Activated CD8-positive, alpha-beta memory T cell treated with anti-CD3 and anti-CD28 coated beads, Interleukin-2, amount 50 U/mL, for 24 hours (primary cell): ENCODE measurements at regions not wholly inside any gene's neighbourhood (a gene's known extent, or its start where the extent isn't known, plus 50 kb on each side); places are given as distances from the start of the nearest gene placed in this dataset.

Experiments
- DNase-seq: peaks from one replicate; pipeline ENCODE4 v3.0.0-alpha.2; 2020; ENCODE audit errors: extremely low read depth

DNA sequence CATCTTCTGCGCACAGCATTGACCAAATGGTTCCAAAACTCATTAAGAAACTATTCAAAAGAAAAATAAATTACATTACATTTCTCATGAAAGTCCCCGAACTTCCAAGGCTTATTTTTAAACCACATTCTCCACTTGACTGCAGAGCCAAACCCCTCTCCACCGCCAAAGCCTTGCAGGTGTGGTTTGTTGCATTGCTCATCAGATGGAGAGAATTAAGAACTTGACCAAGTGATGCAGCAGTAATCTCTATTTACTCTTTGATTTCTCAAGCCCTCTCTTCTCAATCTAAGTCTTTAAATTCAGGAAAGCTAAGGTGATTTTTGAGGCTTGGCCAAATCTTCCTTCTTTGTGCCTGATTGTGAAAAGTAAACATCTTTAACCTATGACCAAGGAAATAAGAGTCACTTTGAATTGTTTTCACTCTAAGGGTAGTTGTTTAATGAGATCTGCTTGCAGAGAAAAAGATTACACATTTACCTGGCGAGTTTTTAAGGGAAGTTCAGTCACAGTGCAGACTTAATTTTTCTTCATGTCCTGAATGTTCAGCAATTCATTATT, 290.5 kb upstream of the ITGA1 start:
- no peak for DNase-seq

DNA sequence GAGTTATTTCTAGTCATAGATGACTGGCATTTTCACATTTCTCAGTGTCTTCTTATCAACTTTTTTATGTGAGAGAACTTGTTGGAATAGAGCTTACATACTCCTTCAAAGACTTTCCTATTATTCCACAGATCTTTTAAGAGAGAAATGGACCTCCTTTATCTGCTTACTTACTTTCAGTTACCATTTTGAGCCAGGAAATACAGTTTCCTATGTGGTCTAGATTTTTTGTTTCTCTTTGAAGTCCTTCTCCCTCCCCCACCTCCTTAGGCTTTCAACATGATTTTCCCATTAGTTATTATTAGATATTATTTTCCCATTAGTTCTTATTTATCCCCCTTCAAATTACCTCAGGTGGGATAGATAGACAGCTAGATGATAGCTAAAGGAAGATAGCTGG, 289.1 kb upstream of the ITGA1 start:
- no peak for DNase-seq

- DNase-seq = no peak
Measured at GRCh38 chr5:52502460-52502999, 285.2 kb upstream of the ITGA1 start.

GRCh38 chr5:52504584-52505240, 283.0 kb upstream of the ITGA1 start:
- no peak for DNase-seq

DNA sequence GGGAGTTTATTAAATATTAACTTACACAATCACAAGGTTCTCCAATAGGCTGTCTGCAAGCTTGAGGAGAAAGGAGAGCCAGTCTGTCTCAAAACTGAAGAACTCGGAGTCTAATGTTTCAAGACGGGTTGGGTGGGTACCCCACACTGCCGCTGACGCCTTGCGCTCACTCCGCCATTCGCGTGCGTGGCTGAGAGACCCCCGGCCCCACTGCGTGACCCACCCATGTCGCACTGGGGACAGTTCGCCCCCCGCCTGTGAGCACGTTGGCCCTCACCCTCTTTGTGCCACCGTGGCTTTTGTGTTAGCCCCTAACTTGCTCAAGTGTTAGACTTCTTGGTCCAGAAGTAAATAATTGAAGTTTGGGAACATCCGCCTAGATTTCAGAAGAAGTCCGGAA, 270.0 kb upstream of the ITGA1 start:
- no peak for DNase-seq

DNA sequence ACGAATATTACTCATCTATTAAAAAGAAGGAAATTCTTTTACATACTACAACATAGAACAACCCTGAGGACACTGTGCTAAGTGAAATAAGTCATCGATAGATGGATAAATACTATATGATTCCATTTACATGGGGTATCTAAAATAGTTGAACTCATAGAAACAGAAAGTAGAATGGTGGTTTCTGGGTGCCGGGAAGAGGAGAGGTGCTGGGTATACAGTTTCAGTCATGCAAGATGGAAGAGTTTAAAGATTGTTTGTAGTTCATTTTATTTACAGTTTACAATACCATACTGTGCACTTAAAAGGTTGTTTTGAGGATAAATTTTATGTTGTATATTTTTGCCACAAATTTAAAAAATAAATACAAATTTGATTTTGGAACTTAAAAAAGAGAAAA, 267.5 kb upstream of the ITGA1 start:
- DNase-seq = no peak

- DNase-seq = no peak
Measured at GRCh38 chr5:52521236-52521635, 266.5 kb upstream of the ITGA1 start.

- no peak for DNase-seq
Measured at GRCh38 chr5:52523701-52524100, 264.0 kb upstream of the ITGA1 start.

DNA sequence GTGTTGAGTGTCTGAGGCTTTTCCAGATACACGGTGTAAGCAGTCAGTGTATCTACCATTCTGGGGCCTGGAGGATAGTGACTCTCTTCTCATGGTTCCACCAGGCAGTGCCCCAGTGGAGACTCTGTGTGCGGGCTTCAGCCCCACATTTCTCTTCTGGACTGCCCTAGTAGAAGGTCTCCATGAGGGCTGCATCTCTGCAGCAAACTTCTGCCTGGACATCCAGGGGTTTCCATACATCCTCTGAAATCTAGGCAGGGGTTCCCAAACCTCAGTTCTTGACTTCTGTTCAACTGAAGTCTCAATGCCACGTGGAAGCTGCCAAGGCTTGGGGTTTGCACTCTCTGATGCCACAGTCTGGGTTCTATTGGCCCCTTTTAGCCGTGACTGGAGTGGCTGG, 256.6 kb upstream of the ITGA1 start:
- DNase-seq = no peak

DNA sequence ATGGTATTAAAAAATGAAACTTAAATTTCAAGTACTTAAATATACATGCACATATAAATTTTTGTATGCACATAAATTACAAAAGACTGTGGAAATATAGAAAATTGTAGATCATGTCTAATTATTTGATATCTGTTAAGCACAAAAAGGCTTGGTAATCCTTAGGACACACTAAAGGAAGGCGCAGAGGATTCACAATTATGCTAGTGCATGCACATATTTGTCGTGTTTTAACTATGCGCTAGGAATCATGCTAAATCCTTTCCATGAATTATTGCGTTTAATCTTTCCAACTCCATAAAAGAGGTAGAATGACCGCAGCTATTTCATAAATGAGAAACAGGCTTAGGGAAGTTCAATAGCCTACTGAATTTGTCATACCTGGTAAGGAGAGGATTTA, 244.1 kb upstream of the ITGA1 start:
- DNase-seq = no peak

GRCh38 chr5:52544738-52545137, 243.0 kb upstream of the ITGA1 start:
- no peak for DNase-seq

GRCh38 chr5:52554293-52554692, 233.4 kb upstream of the ITGA1 start:
- no peak for DNase-seq

GRCh38 chr5:52560366-52560765, 227.3 kb upstream of the ITGA1 start:
- no peak for DNase-seq

- DNase-seq = no peak
Measured at GRCh38 chr5:52562473-52562872, 225.2 kb upstream of the ITGA1 start.

- DNase-seq = no peak
Measured at GRCh38 chr5:52564587-52564986, 223.1 kb upstream of the ITGA1 start.

DNA sequence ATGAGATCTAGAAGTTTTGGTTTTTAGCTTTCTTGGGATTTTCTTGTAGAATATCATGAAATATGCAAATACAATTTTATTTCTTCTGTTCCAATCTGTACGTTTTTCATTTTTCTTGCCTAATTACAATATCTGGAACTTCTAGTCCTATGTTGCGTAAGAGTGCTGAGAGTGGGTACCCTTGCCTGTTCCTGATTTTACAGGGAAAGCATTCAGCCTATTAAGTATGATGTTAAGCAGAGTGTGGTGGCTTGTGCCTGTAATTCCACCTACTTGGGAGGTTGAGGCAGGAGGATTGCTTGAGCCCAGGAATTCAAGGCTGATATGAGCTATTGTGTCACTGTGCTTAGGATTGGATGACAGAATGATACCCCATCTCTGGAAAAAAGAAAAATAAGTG, 210.2 kb upstream of the ITGA1 start:
- no peak for DNase-seq

- no peak for DNase-seq
Measured at GRCh38 chr5:52579391-52579790, 208.3 kb upstream of the ITGA1 start.

- DNase-seq = no peak
Measured at GRCh38 chr5:52580921-52581320, 206.8 kb upstream of the ITGA1 start.

- no peak for DNase-seq
Measured at GRCh38 chr5:52582313-52582712, 205.4 kb upstream of the ITGA1 start.

DNA sequence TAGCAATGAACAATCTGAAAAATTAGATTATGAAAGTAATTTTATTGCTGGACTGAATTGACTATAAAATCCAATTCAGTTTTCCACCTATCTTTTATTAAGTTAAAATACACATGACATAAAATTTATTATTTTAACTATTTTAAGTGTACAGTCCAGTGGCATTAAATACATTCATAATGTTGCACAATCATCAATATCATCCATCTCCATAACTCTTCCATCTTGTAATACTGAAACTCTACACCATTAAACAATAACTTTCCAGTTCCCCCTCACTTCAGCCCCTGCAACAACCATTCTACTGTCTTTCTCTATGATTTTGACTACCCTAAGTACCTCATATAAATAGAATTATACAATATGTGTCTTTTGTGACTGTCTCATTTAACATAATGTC, 200.6 kb upstream of the ITGA1 start:
- no peak for DNase-seq

GRCh38 chr5:52597625-52598024, 190.1 kb upstream of the ITGA1 start:
- no peak for DNase-seq

DNA sequence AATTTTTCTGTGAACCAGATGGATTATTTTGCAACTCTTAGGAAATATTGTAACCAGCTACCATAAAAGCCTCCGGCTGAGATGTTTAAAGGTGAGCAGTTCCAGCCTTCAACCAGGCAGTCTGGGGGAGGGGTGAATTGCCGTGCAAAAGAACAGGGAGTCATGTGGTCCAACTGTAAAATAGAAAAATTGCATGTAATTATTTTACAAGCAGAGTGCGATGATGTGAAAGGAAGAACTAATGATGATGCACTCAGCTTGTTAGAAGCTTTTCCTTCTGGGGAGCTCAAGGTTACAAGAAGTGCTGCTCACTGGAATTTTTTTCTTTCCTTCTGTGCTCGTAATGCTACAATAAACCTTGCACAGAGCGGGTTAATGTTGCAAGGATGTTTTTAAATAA, 188.7 kb upstream of the ITGA1 start:
- DNase-seq = no peak

DNA sequence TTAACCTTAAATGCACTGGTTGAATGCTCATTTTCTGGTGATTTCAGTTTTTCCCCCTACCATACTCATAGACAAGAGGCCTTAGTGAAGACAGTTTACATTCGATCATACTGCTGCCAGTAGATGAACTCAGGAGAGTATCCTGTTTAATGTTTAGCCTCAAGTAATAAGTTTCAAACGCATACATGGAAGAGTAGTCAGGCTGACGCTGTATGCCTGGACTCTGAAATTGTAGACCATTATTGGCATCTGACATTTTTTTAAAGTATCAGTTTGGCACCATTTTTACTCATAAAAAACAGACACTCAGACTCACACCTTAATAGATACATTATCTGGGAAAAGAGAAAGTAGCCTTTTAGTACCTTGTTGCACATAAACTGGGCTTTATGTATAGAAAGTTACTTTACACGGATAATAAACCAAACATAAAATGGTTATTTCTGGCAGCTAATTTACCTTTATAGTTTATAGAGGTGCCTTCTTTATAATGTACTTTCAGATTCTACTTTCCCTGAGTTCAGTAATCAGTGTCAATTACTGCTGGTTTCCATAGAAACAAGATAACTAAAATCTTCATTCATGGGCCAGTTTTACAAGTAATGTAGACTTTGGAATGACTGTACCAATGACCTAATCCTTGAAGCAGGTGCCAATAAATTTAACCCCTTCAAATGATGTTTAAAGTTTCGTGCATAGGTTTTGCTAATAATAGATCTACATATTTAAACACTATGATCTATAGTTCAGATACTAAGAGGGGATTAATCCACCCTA, 183.8 kb upstream of the ITGA1 start:
- DNase-seq = no peak
